ENCODE measurements at regions not wholly inside any gene's neighbourhood (a gene's known extent, or its start where the extent isn't known, plus 50 kb on each side); places are given as distances from the start of the nearest gene placed in this dataset.

DNA sequence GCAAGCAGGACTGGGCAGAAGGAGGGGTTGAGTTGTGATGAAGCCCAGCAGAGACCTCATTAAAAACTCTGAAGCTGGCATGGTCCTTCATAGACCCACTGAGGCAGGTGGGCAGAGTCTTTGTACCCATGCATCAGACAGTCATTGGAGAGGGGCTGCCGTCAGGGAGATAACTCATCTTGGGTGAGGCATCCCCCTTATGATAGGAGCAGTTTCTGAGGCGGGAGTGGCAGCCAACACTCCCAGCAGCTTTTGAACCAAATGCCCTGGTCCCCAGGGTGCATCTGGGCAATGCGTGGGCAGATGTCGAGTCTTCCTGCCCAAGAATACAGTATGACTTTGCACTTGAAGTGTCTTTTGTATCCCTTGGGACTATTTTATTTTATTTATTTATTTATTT is 68.1 kb downstream of the HTR5A start:
- DNase-seq (ENCODE audit: low read depth in 2 of 2) = no peak

GRCh38 chr7:155141562-155141961 is 71.4 kb downstream of the HTR5A start:
- DNase-seq (ENCODE audit: low read depth in 2 of 2) = no peak

- DNase-seq (ENCODE audit: low read depth in 2 of 2) = no peak
These were observed 73.3 kb downstream of the HTR5A start for GRCh38 chr7:155143381-155143780.

DNA sequence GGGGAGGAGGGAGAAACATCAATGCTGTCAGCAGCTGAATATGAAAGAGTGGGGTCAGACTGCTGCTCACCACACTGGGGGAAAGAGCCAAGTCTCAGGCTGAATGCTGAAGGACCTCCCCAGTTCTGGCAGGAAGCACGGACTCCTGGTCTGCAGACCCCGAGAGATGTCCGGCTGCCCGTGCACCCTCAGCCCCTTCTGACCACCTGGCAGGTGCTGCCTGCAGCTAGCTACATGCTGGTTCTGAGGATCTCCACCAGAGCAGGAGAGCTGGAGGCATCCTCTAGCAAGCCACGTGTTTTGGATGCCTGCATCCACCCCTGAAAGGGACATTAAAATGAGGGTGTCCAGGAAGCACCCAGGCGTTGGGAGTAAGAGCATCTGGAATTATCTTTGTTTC is 74.2 kb downstream of the HTR5A start:
- no peak for DNase-seq (ENCODE audit: low read depth in 2 of 2)

DNA sequence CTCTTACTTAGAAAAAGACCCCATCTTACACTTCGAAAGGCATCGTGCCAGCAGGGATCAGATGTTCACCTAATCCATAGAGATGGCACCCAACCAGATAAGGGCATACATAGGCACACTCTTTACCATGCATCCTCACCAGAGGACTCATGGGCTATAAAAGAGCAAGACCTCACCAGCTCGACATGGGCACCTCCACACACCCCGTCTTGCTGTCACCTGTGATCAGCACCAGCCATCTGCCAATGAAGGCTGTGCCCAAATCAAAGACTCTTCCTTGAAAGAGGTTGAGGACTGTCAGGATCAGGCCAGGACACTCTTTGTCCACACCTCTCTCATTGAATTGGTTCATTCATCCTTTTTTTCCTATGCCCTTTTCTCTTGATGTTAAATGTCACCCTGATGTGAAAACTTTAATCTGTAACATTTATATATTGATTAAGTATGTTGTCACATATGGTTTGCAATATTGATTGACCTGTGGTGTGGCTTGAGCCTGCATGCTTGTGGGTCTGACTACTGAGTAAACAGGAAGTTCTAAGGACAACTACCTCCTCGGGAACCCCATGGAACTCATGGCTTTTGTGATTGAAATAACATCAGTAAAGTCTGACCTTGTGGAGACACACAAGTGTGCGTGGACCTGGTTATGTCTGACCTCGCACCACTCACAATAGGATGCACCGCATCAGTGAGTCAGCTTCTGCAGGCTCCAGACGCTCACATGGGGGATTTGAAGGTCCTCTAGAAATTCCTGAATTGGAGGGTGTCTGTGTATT is 75.5 kb downstream of the HTR5A start:
- DNase-seq (ENCODE audit: low read depth in 2 of 2) = no peak

DNA sequence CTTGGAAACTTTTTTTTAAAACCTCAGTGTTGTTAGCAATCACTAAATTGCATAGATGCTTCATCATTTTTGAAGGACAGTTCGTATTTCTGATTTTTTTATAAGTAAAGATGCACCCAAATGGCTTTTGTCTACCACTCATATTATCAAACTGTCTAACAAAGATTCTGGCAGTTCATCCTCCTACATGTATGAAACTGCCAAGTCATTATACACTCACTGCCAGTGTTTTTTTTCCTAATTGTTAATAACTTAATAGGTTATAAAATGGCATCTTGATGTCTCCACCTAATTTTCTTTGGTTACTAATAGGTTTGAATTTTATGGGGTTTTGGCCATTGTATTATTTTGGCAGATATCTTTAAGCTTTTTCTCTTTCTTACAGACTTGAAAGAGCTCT is 77.0 kb downstream of the HTR5A start:
- no peak for DNase-seq (ENCODE audit: low read depth in 2 of 2)

DNA sequence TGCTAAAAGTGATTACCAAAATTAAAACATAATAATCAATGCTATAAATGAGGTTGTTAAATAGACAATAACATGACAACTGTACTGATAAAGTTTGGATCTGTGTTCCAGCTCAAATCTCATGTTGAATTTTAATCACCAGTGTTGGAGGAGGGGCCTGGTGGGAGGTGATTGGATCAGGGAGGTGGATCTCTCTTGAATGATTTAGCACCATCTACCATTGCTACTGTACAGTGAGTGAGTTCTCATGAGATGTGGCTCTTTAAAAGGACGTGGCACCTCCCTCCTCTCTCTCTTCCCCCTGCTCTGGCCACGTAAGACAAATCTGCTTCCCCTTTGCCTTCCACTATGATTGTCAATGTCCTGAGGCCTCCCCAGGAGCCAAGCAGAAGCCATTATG is 77.5 kb downstream of the HTR5A start:
- DNase-seq (ENCODE audit: low read depth in 2 of 2) = no peak

- no peak for DNase-seq (ENCODE audit: low read depth in 2 of 2)
These were observed 83.6 kb downstream of the HTR5A start for GRCh38 chr7:155153676-155154075.

GRCh38 chr7:155154586-155154985 is 84.5 kb downstream of the HTR5A start:
- no peak for DNase-seq (ENCODE audit: low read depth in 2 of 2)

- DNase-seq (ENCODE audit: low read depth in 2 of 2) = no peak
These were observed 91.6 kb downstream of the HTR5A start for GRCh38 chr7:155161690-155162089.

- no peak for DNase-seq (ENCODE audit: low read depth in 2 of 2)
These were observed 92.3 kb downstream of the HTR5A start for GRCh38 chr7:155162422-155162821.

DNA sequence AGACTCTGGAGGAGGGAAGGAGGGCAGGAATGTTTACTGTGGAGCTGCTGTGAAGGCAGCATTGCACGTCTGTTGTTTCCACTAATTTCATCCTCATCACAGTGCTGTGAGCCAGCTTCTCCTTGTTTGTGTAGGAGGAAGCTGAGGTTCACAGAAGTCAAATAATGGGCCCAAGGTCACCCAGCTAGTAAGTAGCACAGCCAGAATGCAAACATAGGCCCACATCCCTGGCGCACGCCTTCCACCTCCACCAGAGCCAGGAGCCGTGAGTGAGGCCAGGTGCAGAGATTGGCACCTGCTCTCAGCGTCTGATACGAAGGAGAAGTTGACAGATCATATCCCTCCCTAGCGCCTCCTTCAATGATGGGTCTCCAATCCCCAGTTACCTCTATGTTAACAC is 93.6 kb downstream of the HTR5A start:
- no peak for DNase-seq (ENCODE audit: low read depth in 2 of 2)

- DNase-seq (ENCODE audit: low read depth in 2 of 2) = no peak
These were observed 94.2 kb downstream of the HTR5A start for GRCh38 chr7:155164316-155164715.

DNA sequence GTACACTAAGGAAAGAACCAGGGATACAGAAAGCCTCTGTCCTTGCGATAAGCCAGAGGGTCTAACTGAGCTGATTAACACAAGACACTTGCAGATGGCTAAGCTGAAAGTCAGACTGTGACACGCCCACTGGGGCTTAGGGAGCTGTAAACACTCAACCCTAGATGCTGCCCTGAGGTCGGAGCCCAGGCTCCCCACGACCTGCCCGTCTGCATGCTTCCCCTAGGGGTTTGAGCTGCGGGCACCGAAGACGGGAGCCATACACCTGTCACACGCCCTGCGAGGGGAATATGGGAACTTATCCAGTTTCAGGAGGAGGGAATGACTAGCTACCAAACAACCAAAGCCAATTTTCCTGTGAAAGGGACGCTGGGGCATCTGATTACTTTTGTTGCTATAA is 96.0 kb downstream of the HTR5A start:
- DNase-seq (ENCODE audit: low read depth in 2 of 2) = no peak

DNA sequence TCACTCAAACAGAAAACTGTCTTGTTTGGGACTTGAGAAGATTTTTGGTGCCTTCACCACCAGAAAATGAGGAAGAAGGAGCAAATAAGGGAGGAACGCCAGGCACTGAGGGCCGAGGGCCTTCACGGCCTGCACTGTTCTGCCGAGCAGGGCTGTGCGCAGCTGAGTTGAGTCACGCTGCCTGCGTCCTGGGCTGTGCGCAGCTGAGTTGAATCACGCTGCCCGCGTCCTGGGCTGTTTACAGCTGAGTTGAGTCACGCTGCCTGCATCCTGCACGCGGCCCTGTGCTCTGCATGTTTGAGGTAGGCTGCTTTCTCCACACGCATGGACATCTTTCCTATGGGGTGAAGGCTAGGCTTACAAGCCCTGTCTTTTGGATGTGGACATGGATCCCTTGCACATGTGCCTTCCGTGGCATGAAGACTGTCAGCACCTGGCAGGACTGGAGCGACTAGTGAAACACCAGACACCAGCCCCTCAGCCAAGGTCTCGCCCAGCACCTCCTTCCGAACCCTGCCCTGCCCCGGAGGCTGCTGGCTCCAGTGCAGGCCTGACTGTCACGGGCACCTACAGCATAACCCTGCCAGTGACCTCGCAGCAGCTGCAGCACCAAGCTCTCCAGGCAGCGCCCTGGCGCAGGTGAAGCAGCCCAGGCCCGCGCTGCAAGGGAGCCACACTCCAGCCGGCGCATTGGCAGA is 96.7 kb downstream of the HTR5A start:
- DNase-seq (ENCODE audit: low read depth in 2 of 2) = no peak

DNA sequence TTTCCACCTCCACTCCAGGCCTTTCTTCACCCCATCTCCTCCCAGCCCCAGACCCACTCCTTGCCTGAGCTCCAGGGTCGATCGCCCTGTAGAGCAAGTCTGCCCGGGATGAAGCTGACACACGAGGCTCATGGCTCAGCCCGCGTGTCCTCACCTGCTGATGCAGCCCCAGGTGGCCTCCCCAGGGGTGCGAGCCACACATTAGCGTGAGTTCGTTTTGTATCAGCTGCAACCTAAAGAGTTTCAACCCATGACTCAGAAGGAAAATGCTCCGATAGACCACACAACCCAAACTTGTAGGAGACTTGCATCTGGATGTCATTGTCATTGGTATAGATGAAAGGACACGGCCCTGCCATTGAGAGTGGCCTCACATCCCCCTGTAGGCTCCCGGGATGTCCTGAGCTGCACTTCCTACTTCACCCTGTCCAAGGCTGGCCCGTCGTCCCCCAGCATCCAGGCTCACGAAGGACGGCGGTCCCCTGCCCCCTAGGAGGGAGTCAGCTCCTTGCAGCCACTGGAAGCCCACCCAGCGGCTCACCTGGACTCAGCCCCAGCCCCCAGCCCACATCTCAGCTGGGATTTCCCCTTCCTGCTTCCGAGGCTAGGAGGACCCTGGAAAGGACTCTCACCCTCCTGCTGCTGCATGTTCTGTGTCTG is 97.7 kb downstream of the HTR5A start:
- DNase-seq (ENCODE audit: low read depth in 2 of 2) = no peak

GRCh38 chr7:155168597-155169480 is 98.7 kb downstream of the HTR5A start:
- DNase-seq (ENCODE audit: low read depth in 2 of 2) = no peak

DNA sequence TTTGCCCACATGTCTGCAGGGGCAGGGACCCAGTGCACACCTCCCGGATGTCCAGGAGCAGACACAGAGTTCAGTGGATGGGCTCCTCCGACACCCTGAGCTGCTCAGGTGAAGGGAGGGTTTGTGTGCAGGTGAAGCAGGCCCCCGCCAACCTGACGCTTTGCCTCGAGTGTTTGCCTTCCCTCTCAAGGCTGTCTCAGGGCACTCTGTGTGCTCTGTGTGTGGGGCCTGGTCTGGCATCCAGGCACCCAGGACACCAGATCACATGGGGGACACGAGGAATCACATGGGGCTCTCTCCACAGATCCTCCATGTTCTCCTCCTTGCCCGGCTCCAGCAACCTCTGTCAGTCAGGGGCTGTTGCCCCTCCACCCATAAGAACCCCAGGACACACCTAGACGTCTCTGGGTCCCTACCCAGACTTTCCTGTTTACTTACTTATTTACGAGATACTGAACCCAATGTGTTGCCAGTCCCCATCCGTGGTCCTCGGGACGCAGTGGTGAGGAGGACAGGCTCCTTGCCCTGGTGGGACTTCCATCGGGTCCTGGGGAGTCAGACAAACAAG is 99.5 kb downstream of the HTR5A start:
- DNase-seq (ENCODE audit: low read depth in 2 of 2) = no peak

- no peak for DNase-seq (ENCODE audit: low read depth in 2 of 2)
These were observed 100.2 kb downstream of the HTR5A start for GRCh38 chr7:155170331-155170730.

DNA sequence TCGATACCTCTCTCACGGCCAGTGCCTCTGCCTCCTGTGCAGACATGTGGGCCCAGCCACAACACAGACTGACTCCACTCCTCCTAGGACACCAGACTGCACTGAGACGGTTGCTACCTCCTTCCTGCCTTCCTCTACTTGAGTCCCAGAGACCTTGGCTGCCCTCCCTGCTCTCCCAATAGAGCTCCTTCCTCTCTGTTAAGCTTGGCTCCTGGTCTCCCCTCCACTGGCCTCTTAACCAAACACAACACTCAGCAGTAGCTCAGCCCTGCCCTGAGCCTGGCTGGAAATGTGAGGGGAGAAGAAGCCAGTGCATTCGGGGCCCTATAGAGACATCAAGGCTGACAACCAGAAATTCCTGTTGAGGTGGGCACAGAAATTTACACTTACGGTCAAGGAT is 102.0 kb downstream of the HTR5A start:
- no peak for DNase-seq (ENCODE audit: low read depth in 2 of 2)

- no peak for DNase-seq (ENCODE audit: low read depth in 2 of 2)
These were observed 103.8 kb downstream of the HTR5A start for GRCh38 chr7:155173905-155174304.

DNA sequence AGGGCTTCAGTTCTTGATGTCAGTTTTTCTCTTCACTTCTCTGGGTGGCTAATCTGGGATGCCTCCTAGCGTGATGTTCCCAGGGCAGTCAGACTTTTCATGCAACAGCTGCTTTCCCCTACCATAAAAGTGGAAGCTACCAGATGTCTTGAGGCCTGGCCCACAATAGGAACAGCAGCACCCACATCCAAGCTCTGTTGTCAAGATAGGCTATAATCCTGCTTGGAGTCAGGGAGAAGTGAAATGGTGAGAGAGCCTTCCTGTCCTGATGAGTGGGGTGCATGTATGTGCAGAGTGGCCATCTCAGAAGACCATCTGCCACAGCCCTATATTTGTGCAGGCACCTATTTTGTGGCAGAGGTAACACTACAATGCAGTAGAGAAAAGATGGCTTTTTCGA is 108.0 kb downstream of the HTR5A start:
- no peak for DNase-seq (ENCODE audit: low read depth in 2 of 2)
